WTC11 (cell line): ENCODE measurements at regions not wholly inside any gene's neighbourhood (a gene's known extent, or its start where the extent isn't known, plus 50 kb on each side); places are given as distances from the start of the nearest gene placed in this dataset.

ENCODE experiments used
- CREM ChIP-seq: sonication (generic); formaldehyde crosslinking; IDR thresholded peaks from 2 replicates; pipeline ENCODE4 v1.8.1; 2022; ENCODE audit warnings: mild to moderate bottlenecking, missing genetic modification reagents, moderate library complexity
- ESRRA ChIP-seq: sonication (generic); formaldehyde crosslinking; IDR thresholded peaks from 2 replicates; pipeline ENCODE4 v1.8.1; 2022; ENCODE audit warnings: mild to moderate bottlenecking, missing genetic modification reagents, borderline replicate concordance
- ETV6 ChIP-seq: sonication (generic); formaldehyde crosslinking; IDR thresholded peaks from 2 replicates; pipeline ENCODE4 v1.8.1; 2022; ENCODE audit warnings: mild to moderate bottlenecking, missing genetic modification reagents
- MYBL2 ChIP-seq: sonication (generic); formaldehyde crosslinking; IDR thresholded peaks from 2 replicates; pipeline ENCODE4 v1.8.1; 2023; ENCODE audit warnings: mild to moderate bottlenecking, moderate library complexity, missing genetic modification reagents
- NR2C2 ChIP-seq: sonication (generic); formaldehyde crosslinking; IDR thresholded peaks from 2 replicates; pipeline ENCODE4 v1.8.0; 2022; ENCODE audit warnings: mild to moderate bottlenecking, missing genetic modification reagents
- NR3C1 ChIP-seq: sonication (generic); formaldehyde crosslinking; conservative IDR thresholded peaks from 2 replicates; pipeline ENCODE4 v1.8.1; 2023; ENCODE audit warnings: low read depth, mild to moderate bottlenecking, missing genetic modification reagents
- TCF7 ChIP-seq: sonication (generic); formaldehyde crosslinking; IDR thresholded peaks from 2 replicates; pipeline ENCODE4 v1.8.0; 2022; ENCODE audit warnings: mild to moderate bottlenecking, low read depth, missing genetic modification reagents, moderate library complexity
- ZNF317 ChIP-seq: sonication (generic); formaldehyde crosslinking; IDR thresholded peaks from 2 replicates; pipeline ENCODE4 v1.8.1; 2023; ENCODE audit warnings: low read depth, mild to moderate bottlenecking, moderate library complexity, missing genetic modification reagents, borderline replicate concordance
- TF ChIP-seq, protein P1 (sequence below): sonication (generic); formaldehyde crosslinking; conservative IDR thresholded peaks from 2 replicates; pipeline ENCODE4 v1.8.1; 2023; ENCODE audit warnings: mild to moderate bottlenecking, low read depth, missing genetic modification reagents, moderate library complexity
- TF ChIP-seq, protein P2 (sequence below): fragments of 200-600 bp; IDR thresholded peaks from 2 replicates; pipeline ENCODE4 v1.8.0; 2022; ENCODE audit warnings: antibody characterized with exemption
- TF ChIP-seq, protein P3 (sequence below): sonication (generic); formaldehyde crosslinking; IDR thresholded peaks from 2 replicates; pipeline ENCODE4 v1.8.1; 2022; ENCODE audit warnings: mild to moderate bottlenecking, missing genetic modification reagents, moderate library complexity, borderline replicate concordance
- TF ChIP-seq, protein P4 (sequence below): sonication (generic); formaldehyde crosslinking; IDR thresholded peaks from 2 replicates; pipeline ENCODE4 v1.8.1; 2023; ENCODE audit warnings: mild to moderate bottlenecking, missing genetic modification reagents, moderate library complexity
- TF ChIP-seq, protein P5 (sequence below): sonication (generic); formaldehyde crosslinking; IDR thresholded peaks from 2 replicates; pipeline ENCODE4 v1.8.0; 2023; ENCODE audit warnings: missing genetic modification reagents

DNA sequence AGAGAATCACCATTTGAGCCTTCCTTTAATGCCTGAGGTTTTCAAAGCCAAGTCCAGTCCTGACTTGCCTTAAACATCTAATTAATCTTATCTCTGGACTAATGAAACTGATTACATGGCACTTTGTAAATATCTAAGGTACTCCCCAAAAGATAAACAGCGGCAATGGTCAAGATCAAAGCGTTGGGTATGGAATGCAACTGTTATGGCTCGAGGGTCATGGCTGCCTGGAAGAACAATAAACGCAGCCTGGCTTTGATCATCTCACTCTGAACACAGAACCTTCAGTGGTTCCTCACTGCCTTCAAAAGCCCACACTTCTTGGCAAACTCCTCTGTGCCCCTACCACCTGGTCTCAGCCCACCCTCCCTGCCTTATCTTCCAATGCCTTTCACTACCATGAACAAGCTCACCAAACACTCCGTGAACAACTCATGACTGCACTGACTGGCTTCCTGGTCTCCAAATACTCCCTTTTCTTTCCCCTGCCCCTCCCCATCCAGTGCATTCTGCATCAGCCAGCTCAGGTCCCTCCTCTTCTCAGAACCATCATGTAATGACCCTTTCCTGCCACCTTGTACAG, 150.2 kb upstream of the NFE2L3 start:
- TF ChIP-seq NR3C1 (CRISPR knock-in tag) (no peak), MYBL2 (CRISPR knock-in tag) (no peak), ZNF317 (CRISPR knock-in tag) (no peak), TCF7 (CRISPR knock-in tag) (no peak), CREM (no peak), NR2C2 (CRISPR knock-in tag) (no peak), ESRRA (CRISPR knock-in tag) (no peak), ETV6 (CRISPR knock-in tag) (no peak)
- TF ChIP-seq, protein P1, sequence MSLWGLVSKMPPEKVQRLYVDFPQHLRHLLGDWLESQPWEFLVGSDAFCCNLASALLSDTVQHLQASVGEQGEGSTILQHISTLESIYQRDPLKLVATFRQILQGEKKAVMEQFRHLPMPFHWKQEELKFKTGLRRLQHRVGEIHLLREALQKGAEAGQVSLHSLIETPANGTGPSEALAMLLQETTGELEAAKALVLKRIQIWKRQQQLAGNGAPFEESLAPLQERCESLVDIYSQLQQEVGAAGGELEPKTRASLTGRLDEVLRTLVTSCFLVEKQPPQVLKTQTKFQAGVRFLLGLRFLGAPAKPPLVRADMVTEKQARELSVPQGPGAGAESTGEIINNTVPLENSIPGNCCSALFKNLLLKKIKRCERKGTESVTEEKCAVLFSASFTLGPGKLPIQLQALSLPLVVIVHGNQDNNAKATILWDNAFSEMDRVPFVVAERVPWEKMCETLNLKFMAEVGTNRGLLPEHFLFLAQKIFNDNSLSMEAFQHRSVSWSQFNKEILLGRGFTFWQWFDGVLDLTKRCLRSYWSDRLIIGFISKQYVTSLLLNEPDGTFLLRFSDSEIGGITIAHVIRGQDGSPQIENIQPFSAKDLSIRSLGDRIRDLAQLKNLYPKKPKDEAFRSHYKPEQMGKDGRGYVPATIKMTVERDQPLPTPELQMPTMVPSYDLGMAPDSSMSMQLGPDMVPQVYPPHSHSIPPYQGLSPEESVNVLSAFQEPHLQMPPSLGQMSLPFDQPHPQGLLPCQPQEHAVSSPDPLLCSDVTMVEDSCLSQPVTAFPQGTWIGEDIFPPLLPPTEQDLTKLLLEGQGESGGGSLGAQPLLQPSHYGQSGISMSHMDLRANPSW, result no peak
- TF ChIP-seq, protein P2, sequence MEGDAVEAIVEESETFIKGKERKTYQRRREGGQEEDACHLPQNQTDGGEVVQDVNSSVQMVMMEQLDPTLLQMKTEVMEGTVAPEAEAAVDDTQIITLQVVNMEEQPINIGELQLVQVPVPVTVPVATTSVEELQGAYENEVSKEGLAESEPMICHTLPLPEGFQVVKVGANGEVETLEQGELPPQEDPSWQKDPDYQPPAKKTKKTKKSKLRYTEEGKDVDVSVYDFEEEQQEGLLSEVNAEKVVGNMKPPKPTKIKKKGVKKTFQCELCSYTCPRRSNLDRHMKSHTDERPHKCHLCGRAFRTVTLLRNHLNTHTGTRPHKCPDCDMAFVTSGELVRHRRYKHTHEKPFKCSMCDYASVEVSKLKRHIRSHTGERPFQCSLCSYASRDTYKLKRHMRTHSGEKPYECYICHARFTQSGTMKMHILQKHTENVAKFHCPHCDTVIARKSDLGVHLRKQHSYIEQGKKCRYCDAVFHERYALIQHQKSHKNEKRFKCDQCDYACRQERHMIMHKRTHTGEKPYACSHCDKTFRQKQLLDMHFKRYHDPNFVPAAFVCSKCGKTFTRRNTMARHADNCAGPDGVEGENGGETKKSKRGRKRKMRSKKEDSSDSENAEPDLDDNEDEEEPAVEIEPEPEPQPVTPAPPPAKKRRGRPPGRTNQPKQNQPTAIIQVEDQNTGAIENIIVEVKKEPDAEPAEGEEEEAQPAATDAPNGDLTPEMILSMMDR, result no peak
- TF ChIP-seq, protein P3, sequence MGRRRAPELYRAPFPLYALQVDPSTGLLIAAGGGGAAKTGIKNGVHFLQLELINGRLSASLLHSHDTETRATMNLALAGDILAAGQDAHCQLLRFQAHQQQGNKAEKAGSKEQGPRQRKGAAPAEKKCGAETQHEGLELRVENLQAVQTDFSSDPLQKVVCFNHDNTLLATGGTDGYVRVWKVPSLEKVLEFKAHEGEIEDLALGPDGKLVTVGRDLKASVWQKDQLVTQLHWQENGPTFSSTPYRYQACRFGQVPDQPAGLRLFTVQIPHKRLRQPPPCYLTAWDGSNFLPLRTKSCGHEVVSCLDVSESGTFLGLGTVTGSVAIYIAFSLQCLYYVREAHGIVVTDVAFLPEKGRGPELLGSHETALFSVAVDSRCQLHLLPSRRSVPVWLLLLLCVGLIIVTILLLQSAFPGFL, result no peak
- TF ChIP-seq, protein P4, sequence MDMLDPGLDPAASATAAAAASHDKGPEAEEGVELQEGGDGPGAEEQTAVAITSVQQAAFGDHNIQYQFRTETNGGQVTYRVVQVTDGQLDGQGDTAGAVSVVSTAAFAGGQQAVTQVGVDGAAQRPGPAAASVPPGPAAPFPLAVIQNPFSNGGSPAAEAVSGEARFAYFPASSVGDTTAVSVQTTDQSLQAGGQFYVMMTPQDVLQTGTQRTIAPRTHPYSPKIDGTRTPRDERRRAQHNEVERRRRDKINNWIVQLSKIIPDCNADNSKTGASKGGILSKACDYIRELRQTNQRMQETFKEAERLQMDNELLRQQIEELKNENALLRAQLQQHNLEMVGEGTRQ, result no peak
- TF ChIP-seq, protein P5, sequence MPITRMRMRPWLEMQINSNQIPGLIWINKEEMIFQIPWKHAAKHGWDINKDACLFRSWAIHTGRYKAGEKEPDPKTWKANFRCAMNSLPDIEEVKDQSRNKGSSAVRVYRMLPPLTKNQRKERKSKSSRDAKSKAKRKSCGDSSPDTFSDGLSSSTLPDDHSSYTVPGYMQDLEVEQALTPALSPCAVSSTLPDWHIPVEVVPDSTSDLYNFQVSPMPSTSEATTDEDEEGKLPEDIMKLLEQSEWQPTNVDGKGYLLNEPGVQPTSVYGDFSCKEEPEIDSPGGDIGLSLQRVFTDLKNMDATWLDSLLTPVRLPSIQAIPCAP (CRISPR knock-in tag), result no peak
